ENCODE measurements at regions not wholly inside any gene's neighbourhood (a gene's known extent, or its start where the extent isn't known, plus 50 kb on each side); places are given as distances from the start of the nearest gene placed in this dataset.

- TF ChIP-seq GATA3 (IDR thresholded peaks at IDR 0.05; ENCODE audit: low read depth, low read length) (no peak), GATA2 (IDR thresholded peaks at IDR 0.05; ENCODE audit: low read depth, low read length) (no peak)
Measured at GRCh38 chr22:49550766-49551362, 276.8 kb downstream of the BRD1 start.

- no peak for TF ChIP-seq GATA3 (IDR thresholded peaks at IDR 0.05; ENCODE audit: low read depth, low read length)
- no peak for TF ChIP-seq GATA2 (IDR thresholded peaks at IDR 0.05; ENCODE audit: low read depth, low read length)
Measured at GRCh38 chr22:49550141-49550430, 277.6 kb downstream of the BRD1 start.

- TF ChIP-seq GATA3 (IDR thresholded peaks at IDR 0.05; ENCODE audit: low read depth, low read length) (no peak), GATA2 (IDR thresholded peaks at IDR 0.05; ENCODE audit: low read depth, low read length) (no peak)
Measured at GRCh38 chr22:49549256-49550140, 278.2 kb downstream of the BRD1 start.

GRCh38 chr22:49548356-49549202, 279.1 kb downstream of the BRD1 start:
- TF ChIP-seq GATA3 (IDR thresholded peaks at IDR 0.05; ENCODE audit: low read depth, low read length) (no peak), GATA2 (IDR thresholded peaks at IDR 0.05; ENCODE audit: low read depth, low read length) (no peak)

GRCh38 chr22:49547751-49548239, 279.9 kb downstream of the BRD1 start:
- no peak for TF ChIP-seq GATA3 (IDR thresholded peaks at IDR 0.05; ENCODE audit: low read depth, low read length)
- TF ChIP-seq GATA2 (IDR thresholded peaks at IDR 0.05; ENCODE audit: low read depth, low read length): no peak

GRCh38 chr22:49546811-49547585, 280.7 kb downstream of the BRD1 start:
- no peak for TF ChIP-seq GATA2 (IDR thresholded peaks at IDR 0.05; ENCODE audit: low read depth, low read length)
- no peak for TF ChIP-seq GATA3 (IDR thresholded peaks at IDR 0.05; ENCODE audit: low read depth, low read length)

- TF ChIP-seq GATA3 (IDR thresholded peaks at IDR 0.05; ENCODE audit: low read depth, low read length): no peak
- TF ChIP-seq GATA2 (IDR thresholded peaks at IDR 0.05; ENCODE audit: low read depth, low read length): no peak
Measured at GRCh38 chr22:49545606-49546005, 282.1 kb downstream of the BRD1 start.

GRCh38 chr22:49544286-49544685, 283.4 kb downstream of the BRD1 start:
- TF ChIP-seq GATA2 (IDR thresholded peaks at IDR 0.05; ENCODE audit: low read depth, low read length): no peak; the same call in 1 of the 2 replicates
- TF ChIP-seq GATA3 (IDR thresholded peaks at IDR 0.05; ENCODE audit: low read depth, low read length): no peak

- no peak for TF ChIP-seq GATA3 (IDR thresholded peaks at IDR 0.05; ENCODE audit: low read depth, low read length)
- TF ChIP-seq GATA2 (IDR thresholded peaks at IDR 0.05; ENCODE audit: low read depth, low read length): no peak
Measured at GRCh38 chr22:49543876-49544275, 283.8 kb downstream of the BRD1 start.

GRCh38 chr22:49541693-49542230, 285.9 kb downstream of the BRD1 start:
- TF ChIP-seq GATA3 (IDR thresholded peaks at IDR 0.05; ENCODE audit: low read depth, low read length) (no peak), GATA2 (IDR thresholded peaks at IDR 0.05; ENCODE audit: low read depth, low read length) (no peak)

GRCh38 chr22:49540913-49541692, 286.6 kb downstream of the BRD1 start:
- TF ChIP-seq GATA3 (IDR thresholded peaks at IDR 0.05; ENCODE audit: low read depth, low read length) (no peak), GATA2 (IDR thresholded peaks at IDR 0.05; ENCODE audit: low read depth, low read length) (no peak)

- no peak for TF ChIP-seq GATA2 (IDR thresholded peaks at IDR 0.05; ENCODE audit: low read depth, low read length)
- no peak for TF ChIP-seq GATA3 (IDR thresholded peaks at IDR 0.05; ENCODE audit: low read depth, low read length)
Measured at GRCh38 chr22:49540084-49540912, 287.4 kb downstream of the BRD1 start.
